Lower leg skin (tissue), 4 donors: ENCODE measurements at regions not wholly inside any gene's neighbourhood (a gene's known extent, or its start where the extent isn't known, plus 50 kb on each side); places are given as distances from the start of the nearest gene placed in this dataset.

ENCODE experiments used
- DNase-seq, 2 donors: peaks; one replicate each; pipeline ENCODE4 v3.0.0-alpha.2; 2019; ENCODE audit warnings: low spot score in 2 of 2
- H3K4me3 ChIP-seq: fragments of 200-600 bp; sonication (generic); 2 replicates; pipeline ENCODE4 v1.5.1; 2017; ENCODE audit warnings: mild to moderate bottlenecking, low read depth; ENCODE audit not compliant: poor library complexity, severe bottlenecking
- CTCF ChIP-seq, 3 donors: fragments of 450-650 bp; IDR thresholded peaks; one replicate each; pipeline ENCODE4 v1.5.1; 2016; ENCODE audit warnings: antibody characterized with exemption in 3 of 3, mild to moderate bottlenecking in 3 of 3, moderate library complexity in 2 of 3
- POLR2A ChIP-seq, 2 donors: fragments of 450-650 bp; IDR thresholded peaks; one replicate each; pipeline ENCODE4 v1.6.1; 2016 to 2017; ENCODE audit warnings: antibody characterized with exemption in 2 of 2, mild to moderate bottlenecking in 1 of 2, moderate library complexity in 1 of 2
- WGBS, 2 donors: methylation state at CpG; one replicate each; pipeline ENCODE4 v1.1.5; 2018; 5-methylcytosine and 5-hydroxymethylcytosine counted together
- intact Hi-C: fragments of 100-400 bp; cut with DNase I; formaldehyde crosslinking; loops from one replicate; pipeline ENCODE4 v1.15.0; 2023; ENCODE audit warnings: low total_unique reads

GRCh38 chr7:11895337-11895736, 63.3 kb upstream of the THSD7A start:
- intact Hi-C loops = no loop called here
- no peak for TF ChIP-seq CTCF (IDR thresholded peaks at IDR 0.05)
- TF ChIP-seq POLR2A (IDR thresholded peaks at IDR 0.05) = no peak
- 75 to 87% methylated on average over 1 of the region's 1 CpG for WGBS, 2 donors
- no peak for DNase-seq
- H3K4me3 ChIP-seq = no peak overlapping the region

DNA sequence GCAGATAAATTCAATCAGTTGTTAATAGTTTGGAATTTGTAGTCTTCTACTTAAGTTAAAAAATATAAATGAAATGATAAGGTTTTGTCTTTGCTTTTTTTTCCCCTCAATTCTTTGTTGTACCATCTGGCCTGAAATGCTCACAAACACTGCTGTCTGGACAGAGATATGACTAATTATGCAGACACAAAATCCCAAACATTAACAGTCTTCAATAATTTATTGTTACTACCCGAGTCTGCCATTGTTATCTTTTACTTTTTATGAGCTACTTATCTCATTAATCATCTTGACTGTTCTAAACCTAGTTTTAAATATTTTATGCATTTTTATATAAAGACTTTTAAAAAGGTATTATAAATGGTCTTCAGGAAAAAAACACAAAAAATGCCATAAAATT, 64.7 kb upstream of the THSD7A start:
- 13 to 19% methylated on average over 1 of the region's 1 CpG for WGBS, 2 donors
- intact Hi-C loops = no loop called here

GRCh38 chr7:11899247-11899646, 67.2 kb upstream of the THSD7A start:
- no peak overlapping the region for H3K4me3 ChIP-seq
- no peak for DNase-seq
- intact Hi-C loops = no loop called here
- TF ChIP-seq POLR2A (IDR thresholded peaks at IDR 0.05) (no peak), CTCF (IDR thresholded peaks at IDR 0.05) (no peak)

More for the DNA sequence above, 64.7 kb upstream of the THSD7A start:
- DNase-seq = no peak
- H3K4me3 ChIP-seq = no peak overlapping the region
- TF ChIP-seq POLR2A (IDR thresholded peaks at IDR 0.05) (no peak), CTCF (IDR thresholded peaks at IDR 0.05) (no peak)

DNA sequence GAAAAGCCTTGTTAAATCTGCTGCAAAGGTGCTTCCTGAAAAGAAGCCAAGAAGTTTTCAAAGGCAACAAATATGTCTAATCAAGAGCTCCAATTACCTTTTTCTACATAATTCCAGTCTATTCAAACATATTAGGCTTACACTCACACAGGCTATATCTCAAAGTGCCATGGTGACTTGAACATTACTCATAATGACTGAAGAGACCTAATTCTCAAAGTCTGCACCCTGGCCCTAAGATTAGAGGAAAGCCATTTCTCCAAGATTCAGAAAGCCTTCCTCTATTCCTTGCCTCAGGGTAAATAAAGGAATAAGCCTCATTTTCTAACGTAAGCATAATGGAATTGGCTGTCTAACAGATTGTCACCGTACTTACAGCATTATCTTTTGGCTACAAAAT, 78.3 kb upstream of the THSD7A start:
- intact Hi-C loops = no loop called here
- no peak overlapping the region for H3K4me3 ChIP-seq
- 56 to 63% methylated on average over 2 of the region's 2 CpGs for WGBS, 2 donors
- no peak for DNase-seq
- TF ChIP-seq CTCF (IDR thresholded peaks at IDR 0.05) (no peak), POLR2A (IDR thresholded peaks at IDR 0.05) (no peak)

DNA sequence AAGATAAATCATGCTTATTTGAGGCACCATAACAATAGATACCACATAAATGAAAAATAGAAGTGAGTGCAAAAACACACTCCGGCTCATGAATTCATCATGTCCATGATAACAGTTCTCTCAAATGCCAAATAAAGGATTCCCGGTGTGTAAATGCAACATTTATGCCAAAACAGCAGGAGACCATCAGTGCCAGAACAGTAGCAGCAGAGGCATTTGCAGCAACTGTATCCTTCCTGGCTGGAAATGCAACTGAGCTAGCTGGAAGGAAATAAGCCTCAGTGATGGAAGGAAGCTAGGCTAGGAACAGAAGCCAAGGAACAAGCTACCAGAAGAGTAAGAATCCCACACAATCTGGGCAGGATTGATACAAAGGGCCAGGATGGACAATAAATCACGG, 79.9 kb upstream of the THSD7A start:
- no peak for TF ChIP-seq CTCF (IDR thresholded peaks at IDR 0.05)
- no peak for TF ChIP-seq POLR2A (IDR thresholded peaks at IDR 0.05)
- no peak overlapping the region for H3K4me3 ChIP-seq
- intact Hi-C loops = no loop called here
- no peak for DNase-seq
- 41 to 42% methylated on average over 3 of the region's 3 CpGs for WGBS, 2 donors

DNA sequence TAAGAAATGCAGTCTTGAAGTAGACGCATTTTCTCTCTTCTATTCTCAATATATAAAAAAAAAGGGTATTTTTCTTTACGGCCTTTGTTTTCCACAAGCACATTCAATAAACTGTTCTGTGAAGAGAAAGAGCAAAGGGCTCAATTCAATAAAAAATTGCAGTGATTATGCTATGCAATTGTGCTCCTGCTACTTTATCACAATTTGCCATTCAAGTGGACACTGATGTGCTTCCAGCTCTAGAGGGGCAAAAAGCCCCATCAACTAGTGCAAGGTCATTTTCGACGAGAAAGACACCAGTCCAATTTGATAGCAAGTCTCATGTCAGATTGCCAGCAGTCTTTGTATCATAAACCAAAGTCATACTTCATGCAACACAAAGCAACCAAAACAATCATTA, 82.6 kb upstream of the THSD7A start:
- WGBS, 2 donors = 92 to 93% methylated on average over 4 of the region's 4 CpGs
- DNase-seq = no peak
- no peak overlapping the region for H3K4me3 ChIP-seq
- TF ChIP-seq CTCF (IDR thresholded peaks at IDR 0.05) = no peak
- no peak for TF ChIP-seq POLR2A (IDR thresholded peaks at IDR 0.05)
- intact Hi-C loops = no loop called here
